Right atrium auricular region (tissue), 2 donors: ENCODE measurements at regions not wholly inside any gene's neighbourhood (a gene's known extent, or its start where the extent isn't known, plus 50 kb on each side); places are given as distances from the start of the nearest gene placed in this dataset.

Experiments used
- DNase-seq: peaks from one replicate; pipeline ENCODE4 v3.0.0-alpha.2; 2019; ENCODE audit warnings: low spot score
- H3K27ac ChIP-seq, 2 donors: fragments of 200-600 bp; sonication (generic); 1 replicate in 1 of 2; 2 replicates in 1 of 2; pipeline ENCODE4 v1.5.1; 2016 to 2019
- H3K27me3 ChIP-seq, 2 donors: fragments of 200-600 bp; sonication (generic); one replicate each; pipeline versions ENCODE4 v1.5.1 to v1.6.0; 2017 to 2019
- H3K36me3 ChIP-seq: fragments of 200-600 bp; sonication (generic); one replicate; pipeline ENCODE4 v1.5.1; 2016
- H3K4me1 ChIP-seq, 2 donors: fragments of 200-600 bp; sonication (generic); one replicate each; pipeline versions ENCODE4 v1.5.1 to v1.6.0; 2017 to 2019
- H3K4me3 ChIP-seq, 2 donors: fragments of 200-600 bp; sonication (generic); 1 replicate in 1 of 2; 2 replicates in 1 of 2; pipeline ENCODE4 v1.5.1; 2017 to 2019; ENCODE audit warnings: mild to moderate bottlenecking in 1 of 2, moderate library complexity in 1 of 2
- H3K9me3 ChIP-seq, 2 donors: fragments of 200-600 bp; sonication (generic); one replicate each; pipeline ENCODE4 v1.5.1; 2019
- CTCF ChIP-seq, 2 donors: fragments of 200-600 bp; sonication (generic); IDR thresholded peaks; one replicate each; pipeline ENCODE4 v1.5.1; 2019; ENCODE audit warnings: antibody characterized with exemption in 2 of 2

GRCh38 chr2:146804288-146804687 lies 1040.5 kb upstream of the ACVR2A start:
- no peak for TF ChIP-seq CTCF (IDR thresholded peaks at IDR 0.05)
- H3K36me3 ChIP-seq = no peaks in the 10 kb centered on the region
- no peaks in the 10 kb centered on the region for H3K4me1 ChIP-seq
- no peaks in the 10 kb centered on the region for H3K9me3 ChIP-seq
- H3K27me3 ChIP-seq = no peaks in the 10 kb centered on the region
- DNase-seq = no peak
- no peak overlapping the region for H3K27ac ChIP-seq
- H3K4me3 ChIP-seq = no peak overlapping the region

GRCh38 chr2:146801886-146802285 lies 1042.9 kb upstream of the ACVR2A start:
- Histone ChIP-seq H3K27me3 (no peaks in the 10 kb centered on the region), H3K4me1 (no peaks in the 10 kb centered on the region), H3K36me3 (no peaks in the 10 kb centered on the region), H3K4me3 (no peak overlapping the region), H3K27ac (no peak overlapping the region), H3K9me3 (no peaks in the 10 kb centered on the region)
- no peak for DNase-seq
- TF ChIP-seq CTCF (IDR thresholded peaks at IDR 0.05) = no peak

GRCh38 chr2:146786396-146786795 lies 1058.4 kb upstream of the ACVR2A start:
- no peak overlapping the region for H3K4me3 ChIP-seq
- H3K36me3 ChIP-seq = no peaks in the 10 kb centered on the region
- H3K9me3 ChIP-seq = no peaks in the 10 kb centered on the region
- TF ChIP-seq CTCF (IDR thresholded peaks at IDR 0.05) = no peak
- no peaks in the 10 kb centered on the region for H3K4me1 ChIP-seq
- no peaks in the 10 kb centered on the region for H3K27me3 ChIP-seq
- no peak overlapping the region for H3K27ac ChIP-seq
- no peak for DNase-seq

- no peak for DNase-seq
- Histone ChIP-seq H3K27me3 (no peaks in the 10 kb centered on the region), H3K36me3 (no peaks in the 10 kb centered on the region), H3K4me1 (no peaks in the 10 kb centered on the region), H3K27ac (no peak overlapping the region), H3K9me3 (no peaks in the 10 kb centered on the region), H3K4me3 (no peak overlapping the region)
- no peak for TF ChIP-seq CTCF (IDR thresholded peaks at IDR 0.05)
Measured at GRCh38 chr2:146785101-146785500, 1059.7 kb upstream of the ACVR2A start.

- no peak for TF ChIP-seq CTCF (IDR thresholded peaks at IDR 0.05)
- no peak overlapping the region for H3K27ac ChIP-seq
- H3K4me3 ChIP-seq = no peak overlapping the region
Measured at GRCh38 chr2:146784602-146785001, 1060.2 kb upstream of the ACVR2A start.

GRCh38 chr2:146777181-146777580 lies 1067.6 kb upstream of the ACVR2A start:
- TF ChIP-seq CTCF (IDR thresholded peaks at IDR 0.05) = no peak
- Histone ChIP-seq H3K9me3 (no peaks in the 10 kb centered on the region), H3K4me1 (no peaks in the 10 kb centered on the region), H3K4me3 (no peak overlapping the region), H3K27ac (no peak overlapping the region), H3K27me3 (no peaks in the 10 kb centered on the region), H3K36me3 (no peaks in the 10 kb centered on the region)
- DNase-seq = no peak

More at GRCh38 chr2:146784602-146785001, 1060.2 kb upstream of the ACVR2A start:
- Histone ChIP-seq H3K4me1 (no peaks in the 10 kb centered on the region), H3K27me3 (no peaks in the 10 kb centered on the region), H3K36me3 (no peaks in the 10 kb centered on the region), H3K9me3 (no peaks in the 10 kb centered on the region)
- DNase-seq = no peak
